Kidney epithelial cell (primary cell): ENCODE measurements at regions not wholly inside any gene's neighbourhood (a gene's known extent, or its start where the extent isn't known, plus 50 kb on each side); places are given as distances from the start of the nearest gene placed in this dataset.

Source experiments
- DNase-seq: peaks from one replicate; pipeline ENCODE4 v3.0.0-alpha.2; 2010; ENCODE audit warnings: low read depth
- H3K27me3 ChIP-seq: 2 replicates; pipeline ENCODE4 v1.6.0; 2011; ENCODE audit warnings: low read length; ENCODE audit not compliant: control insufficient read depth, insufficient read depth
- H3K36me3 ChIP-seq: 2 replicates; pipeline ENCODE4 v1.5.1; 2011; ENCODE audit warnings: low read length; ENCODE audit not compliant: control insufficient read depth, insufficient read depth
- H3K4me3 ChIP-seq: 2 replicates; pipeline ENCODE4 v1.5.1; 2011; ENCODE audit warnings: low read depth, mild to moderate bottlenecking, control low read depth, low read length
- CTCF ChIP-seq: IDR thresholded peaks from 2 replicates; pipeline ENCODE4 v1.5.1; 2011; ENCODE audit warnings: mild to moderate bottlenecking, moderate library complexity, low read length, control low read depth, inconsistent platforms; ENCODE audit not compliant: insufficient read depth, poor library complexity, severe bottlenecking

GRCh38 chr9:17017931-17018491 lies 116.8 kb upstream of the CNTLN start:
- TF ChIP-seq CTCF: no peak
- H3K4me3 ChIP-seq: no peak overlapping the region
- no peaks in the 10 kb centered on the region for H3K36me3 ChIP-seq
- no peaks in the 10 kb centered on the region for H3K27me3 ChIP-seq
- DNase-seq: no peak

DNA sequence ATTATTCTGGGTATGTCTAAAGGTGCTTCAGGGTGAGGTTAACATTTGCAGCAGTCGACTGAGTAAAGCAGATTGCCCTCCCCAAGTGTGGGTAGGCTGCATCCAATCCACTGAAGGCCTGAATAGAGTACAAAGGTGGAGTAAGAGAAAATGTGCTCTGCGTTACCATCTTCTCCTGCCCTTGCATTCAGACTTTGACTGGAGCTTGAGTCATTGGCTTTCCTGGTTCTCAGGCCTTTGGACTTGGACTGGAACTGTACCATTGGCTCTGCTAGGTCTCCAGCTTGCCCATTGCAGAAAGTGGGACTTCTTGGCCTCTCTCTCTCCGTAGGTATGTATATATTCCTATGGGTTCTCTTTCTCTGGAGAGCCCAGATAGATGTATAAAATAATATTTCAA lies 120.9 kb upstream of the CNTLN start:
- no peak for TF ChIP-seq CTCF
- H3K27me3 ChIP-seq: no peaks in the 10 kb centered on the region

GRCh38 chr9:17013010-17013409 lies 121.8 kb upstream of the CNTLN start:
- Histone ChIP-seq H3K4me3 (no peak overlapping the region), H3K36me3 (no peaks in the 10 kb centered on the region), H3K27me3 (no peaks in the 10 kb centered on the region)
- TF ChIP-seq CTCF: no peak
- DNase-seq: no peak

More for the DNA sequence above, 120.9 kb upstream of the CNTLN start:
- no peak for DNase-seq
- Histone ChIP-seq H3K36me3 (no peaks in the 10 kb centered on the region), H3K4me3 (no peak overlapping the region)

DNA sequence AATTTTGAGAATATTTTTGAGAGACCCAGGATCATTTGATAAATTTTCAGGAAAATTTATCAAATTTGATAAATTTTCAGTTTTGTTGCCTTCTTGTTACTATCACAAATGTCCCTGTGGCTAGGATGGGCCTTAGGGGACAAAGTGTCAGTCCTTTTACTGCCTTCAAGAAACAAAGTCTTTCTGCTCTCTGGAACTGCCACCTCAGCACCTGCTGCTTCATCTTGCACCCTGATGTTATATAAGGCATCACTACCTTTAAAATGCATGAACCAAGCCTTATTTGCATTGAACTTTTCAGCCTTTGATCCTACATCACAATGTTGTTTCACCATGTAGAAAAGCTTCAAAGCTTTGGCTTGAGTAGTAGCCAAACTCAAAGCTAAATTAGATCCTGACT lies 123.0 kb upstream of the CNTLN start:
- Histone ChIP-seq H3K36me3 (no peaks in the 10 kb centered on the region), H3K27me3 (no peaks in the 10 kb centered on the region), H3K4me3 (no peak overlapping the region)
- TF ChIP-seq CTCF: no peak
- no peak for DNase-seq

DNA sequence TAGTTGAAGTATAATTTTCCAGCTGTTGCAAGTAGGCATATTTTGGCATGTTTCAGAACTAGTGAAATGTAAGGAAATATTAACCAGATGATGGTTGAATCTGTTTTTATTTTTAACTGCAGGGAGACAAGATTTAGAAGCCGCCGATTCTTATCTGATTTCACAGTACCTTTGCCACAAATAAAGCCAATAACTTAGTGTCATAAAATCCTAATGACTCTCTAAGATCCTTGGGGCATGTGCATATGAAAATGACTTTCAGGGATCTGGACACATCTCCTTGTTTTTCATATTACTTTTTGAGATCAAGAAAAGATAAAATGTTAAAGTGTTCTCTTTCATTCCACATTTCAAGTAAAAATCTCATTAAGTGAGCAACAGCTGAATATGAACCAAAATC lies 125.8 kb upstream of the CNTLN start:
- no peak overlapping the region for H3K4me3 ChIP-seq
- DNase-seq: no peak
- H3K36me3 ChIP-seq: no peaks in the 10 kb centered on the region
- no peak for TF ChIP-seq CTCF
- H3K27me3 ChIP-seq: no peaks in the 10 kb centered on the region
